CD14-positive monocyte (primary cell): ENCODE measurements at regions not wholly inside any gene's neighbourhood (a gene's known extent, or its start where the extent isn't known, plus 50 kb on each side); places are given as distances from the start of the nearest gene placed in this dataset.

Source experiments
- DNase-seq, 3 donors: peaks; one replicate each; pipeline ENCODE4 v3.0.0-alpha.2; 2011 to 2022
- H2AFZ ChIP-seq: 2 replicates; pipeline ENCODE4 v1.6.0; 2012; ENCODE audit warnings: mild to moderate bottlenecking, low read depth, low read length, inconsistent platforms; ENCODE audit not compliant: insufficient read depth, poor library complexity, severe bottlenecking
- H3K27ac ChIP-seq, 2 donors: 1 replicate in 1 of 2; 2 replicates in 1 of 2; pipeline ENCODE4 v1.5.1; 2012 to 2013; ENCODE audit warnings: low read length in 2 of 2, control low read depth in 1 of 2, inconsistent platforms in 1 of 2, low read depth in 1 of 2, mild to moderate bottlenecking in 1 of 2
- H3K27me3 ChIP-seq, 2 donors: one replicate each; pipeline versions ENCODE4 v1.6.0 to v1.6.1; 2011 to 2013; ENCODE audit warnings: low read length in 2 of 2; ENCODE audit not compliant: control insufficient read depth in 2 of 2, insufficient read depth in 2 of 2
- H3K36me3 ChIP-seq, 2 donors: replicated peaks in 1 of 2; 1 replicate in 1 of 2; 2 replicates in 1 of 2; pipeline versions ENCODE4 v1.5.1 to v1.6.1; 2012 to 2013; ENCODE audit warnings: low read length in 2 of 2, control low read depth in 1 of 2, inconsistent platforms in 1 of 2, mild to moderate bottlenecking in 1 of 2; ENCODE audit not compliant: insufficient read depth in 2 of 2, control insufficient read depth in 1 of 2
- H3K4me1 ChIP-seq, 2 donors: 1 replicate in 1 of 2; 2 replicates in 1 of 2; pipeline versions ENCODE4 v1.5.1 to v1.6.1; 2012 to 2013; ENCODE audit warnings: low read length in 2 of 2, control low read depth in 1 of 2, inconsistent platforms in 1 of 2, mild to moderate bottlenecking in 1 of 2, moderate library complexity in 1 of 2; ENCODE audit not compliant: insufficient read depth in 2 of 2, control insufficient read depth in 1 of 2
- H3K4me2 ChIP-seq: replicated peaks from 2 replicates; pipeline ENCODE3; 2012; ENCODE audit warnings: low read length, moderate library complexity, mild to moderate bottlenecking; ENCODE audit not compliant: poor library complexity, severe bottlenecking; ENCODE audit errors: extremely low read depth
- H3K4me3 ChIP-seq, 3 experiments: fragments of 200-600 bp in 1 of 3; sonication (generic) in 1 of 3; replicated peaks in 1 of 3; 1 replicate in 2 of 3; 2 replicates in 1 of 3; pipeline ENCODE4 v1.5.1; 2011 to 2013; ENCODE audit warnings: low read length in 3 of 3, mild to moderate bottlenecking in 3 of 3, control low read depth in 2 of 3, low read depth in 2 of 3, inconsistent platforms in 1 of 3, moderate library complexity in 1 of 3
- H3K79me2 ChIP-seq: 2 replicates; pipeline ENCODE4 v1.6.0; 2012; ENCODE audit warnings: mild to moderate bottlenecking, control low read depth, inconsistent platforms, low read length, moderate library complexity; ENCODE audit not compliant: insufficient read depth
- H3K9ac ChIP-seq: 2 replicates; pipeline ENCODE4 v1.6.0; 2017; ENCODE audit warnings: low read length, mild to moderate bottlenecking; ENCODE audit not compliant: insufficient read depth, poor library complexity, severe bottlenecking
- H3K9me3 ChIP-seq, 2 donors: replicated peaks in 1 of 2; 1 replicate in 1 of 2; 2 replicates in 1 of 2; pipeline versions ENCODE4 v1.5.1 to v1.6.1; 2012 to 2013; ENCODE audit warnings: low read length in 2 of 2, control low read depth in 1 of 2; ENCODE audit not compliant: control insufficient read depth in 1 of 2, insufficient read depth in 1 of 2
- H4K20me1 ChIP-seq: 2 replicates; pipeline ENCODE4 v1.6.0; 2012; ENCODE audit warnings: mild to moderate bottlenecking, low read length, control low read depth, moderate library complexity; ENCODE audit not compliant: insufficient read depth
- H3K27ac Mint-ChIP-seq, 7 donors: one replicate each; pipeline ENCODE4 v1.8.0; 2020; ENCODE audit warnings: mild to moderate bottlenecking in 7 of 7, mixed read lengths in 7 of 7, moderate library complexity in 6 of 7, inconsistent platforms in 2 of 7
- H3K27me3 Mint-ChIP-seq, 3 donors: one replicate each; pipeline ENCODE4 v1.8.0; 2021 to 2022; ENCODE audit warnings: low read depth in 3 of 3, mild to moderate bottlenecking in 3 of 3, mixed read lengths in 3 of 3, moderate library complexity in 3 of 3, inconsistent platforms in 1 of 3
- H3K36me3 Mint-ChIP-seq, 2 donors: one replicate each; pipeline ENCODE4 v1.8.0; 2020; ENCODE audit warnings: mixed read lengths in 2 of 2, inconsistent platforms in 1 of 2, mild to moderate bottlenecking in 1 of 2
- H3K4me1 Mint-ChIP-seq: one replicate; pipeline ENCODE4 v1.8.0; 2020; ENCODE audit warnings: mild to moderate bottlenecking, mixed read lengths
- H3K4me3 Mint-ChIP-seq, 2 donors: one replicate each; pipeline ENCODE4 v1.8.0; 2020; ENCODE audit warnings: mild to moderate bottlenecking in 2 of 2, mixed read lengths in 2 of 2, moderate library complexity in 1 of 2
- H3K9me3 Mint-ChIP-seq, 7 donors: one replicate each; pipeline ENCODE4 v1.8.0; 2020 to 2022; ENCODE audit warnings: mixed read lengths in 7 of 7, mild to moderate bottlenecking in 6 of 7, moderate library complexity in 6 of 7, inconsistent platforms in 2 of 7
- CTCF ChIP-seq: fragments of 200-600 bp; IDR thresholded peaks from one replicate; pipeline ENCODE4 v1.8.0; 2022; ENCODE audit warnings: antibody characterized with exemption, mild to moderate bottlenecking
- WGBS: methylation state at CpG from one replicate; pipeline ENCODE4 v1.1.5; 2013; ENCODE audit warnings: missing lambda C conversion rate; ENCODE audit not compliant: insufficient coverage; 5-methylcytosine and 5-hydroxymethylcytosine counted together
- intact Hi-C, 2 donors: fragments of 100-400 bp; cut with micrococcal nuclease; formaldehyde crosslinking; loops; one replicate each; pipeline versions ENCODE4 v1.15.0 to v1.15.1; 2023

GRCh38 chrX:13518126-13518525 lies 51.3 kb upstream of the EGFL6 start:
- Histone ChIP-seq H3K36me3 (no peaks in the 10 kb centered on the region), H3K27me3 (peaks cover 0 to 15% of the 10 kb centered on the region in 2 donors), H3K9me3 (no peaks in the 10 kb centered on the region), H3K4me2 (no peak overlapping the region), H3K9ac (no peak overlapping the region), H3K4me1 (no peaks in the 10 kb centered on the region), H3K4me3 (no peak overlapping the region), H4K20me1 (no peaks in the 10 kb centered on the region), H2AFZ (no peak overlapping the region), H3K27ac (no peak overlapping the region), H3K79me2 (no peaks in the 10 kb centered on the region)
- no peaks in the 10 kb centered on the region for H3K36me3 Mint-ChIP-seq
- no peak for DNase-seq
- intact Hi-C loops = no loop called here
- no peak overlapping the region for H3K27ac Mint-ChIP-seq
- no peak overlapping the region for H3K4me3 Mint-ChIP-seq
- peaks cover 0 to 3% (median 0%) of the 10 kb centered on the region in 7 donors for H3K9me3 Mint-ChIP-seq
- peaks cover 0 to 19% (median 0%) of the 10 kb centered on the region in 3 donors for H3K27me3 Mint-ChIP-seq
- WGBS = no CpG with 5 or more reads among the region's 6 CpGs
- H3K4me1 Mint-ChIP-seq = no peaks in the 10 kb centered on the region
- no peak for TF ChIP-seq CTCF

DNA sequence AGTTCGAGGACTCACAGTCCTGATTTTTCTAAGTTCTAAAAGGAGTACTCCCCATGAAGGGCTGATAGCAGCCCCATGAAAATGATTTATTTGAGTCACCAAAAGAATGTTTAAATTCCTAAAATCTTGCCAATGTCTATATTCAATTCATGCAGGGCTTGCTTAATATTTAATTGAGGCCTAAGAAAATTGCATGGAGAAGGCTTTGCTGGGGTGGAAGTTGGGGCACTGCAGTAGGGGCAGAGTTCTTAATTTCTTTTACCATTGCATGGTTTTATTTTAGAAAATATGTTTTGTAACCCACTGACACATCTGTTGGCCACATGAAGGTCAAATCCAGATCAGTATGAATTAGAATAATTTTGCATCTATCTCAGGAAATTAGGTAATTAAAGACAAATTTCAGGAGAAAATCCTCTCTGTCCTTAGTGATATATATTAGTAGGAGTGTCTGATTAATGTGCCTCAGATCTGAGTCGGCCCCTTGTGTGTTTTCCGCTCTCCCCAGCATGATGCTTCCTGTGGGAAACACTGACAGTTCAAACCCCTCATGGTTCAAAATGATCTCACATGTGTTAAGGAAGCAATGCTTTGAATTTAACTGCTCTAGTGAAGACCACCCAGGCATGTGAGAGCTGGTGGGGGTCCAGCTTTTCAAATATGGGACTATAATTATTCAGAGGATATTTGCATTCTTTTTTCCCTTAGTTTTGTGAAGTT lies 54.0 kb upstream of the EGFL6 start:
- H3K4me3 Mint-ChIP-seq = no peak overlapping the region
- intact Hi-C loops = no loop called here

More for the DNA sequence above, 54.0 kb upstream of the EGFL6 start:
- Histone ChIP-seq H3K9me3 (no peaks in the 10 kb centered on the region), H3K36me3 (no peaks in the 10 kb centered on the region), H3K79me2 (no peaks in the 10 kb centered on the region), H4K20me1 (no peaks in the 10 kb centered on the region), H3K4me1 (no peaks in the 10 kb centered on the region), H3K27me3 (peaks cover 0 to 12% of the 10 kb centered on the region in 2 donors), H2AFZ (no peak overlapping the region), H3K4me2 (no peak overlapping the region), H3K27ac (no peak overlapping the region), H3K4me3 (no peak overlapping the region), H3K9ac (no peak overlapping the region)
- no CpG with 5 or more reads among the region's 3 CpGs for WGBS
- DNase-seq = no peak
- Mint-ChIP-seq H3K4me1 (no peaks in the 10 kb centered on the region), H3K9me3 (peaks cover 0 to 3% (median 0%) of the 10 kb centered on the region in 7 donors), H3K36me3 (no peaks in the 10 kb centered on the region), H3K27me3 (peaks cover 0 to 23% (median 0%) of the 10 kb centered on the region in 3 donors), H3K27ac (no peak overlapping the region)
- no peak for TF ChIP-seq CTCF
